ENCODE measurements at regions not wholly inside any gene's neighbourhood (a gene's known extent, or its start where the extent isn't known, plus 50 kb on each side); places are given as distances from the start of the nearest gene placed in this dataset.

DNA sequence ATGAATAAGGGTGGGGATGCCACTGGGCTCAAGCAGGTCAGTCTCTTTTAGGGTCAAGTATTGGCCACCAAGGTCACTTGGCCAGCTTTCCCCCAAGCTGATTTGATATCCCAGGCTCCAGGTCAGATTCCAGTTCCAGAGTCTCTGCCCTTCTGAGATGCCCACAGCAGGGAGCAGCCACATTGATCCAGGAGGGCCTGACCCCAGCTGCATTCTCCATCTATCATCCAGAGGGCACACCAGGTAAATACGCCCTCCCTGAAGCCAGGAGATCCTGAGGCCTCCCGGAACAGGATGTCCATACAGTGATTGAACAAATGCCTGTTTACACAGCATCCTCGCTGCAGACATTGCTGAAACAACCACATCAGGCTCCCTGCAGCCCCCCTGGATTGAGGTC, 264.6 kb upstream of the TLE3 start:
- in situ Hi-C loops (cut with MboI; ENCODE audit: low pct_unique_long_range_greater_than_20kb, low sequenced_read_pairs, unreplicated experiment): no loop called here
- TF ChIP-seq, protein P1, sequence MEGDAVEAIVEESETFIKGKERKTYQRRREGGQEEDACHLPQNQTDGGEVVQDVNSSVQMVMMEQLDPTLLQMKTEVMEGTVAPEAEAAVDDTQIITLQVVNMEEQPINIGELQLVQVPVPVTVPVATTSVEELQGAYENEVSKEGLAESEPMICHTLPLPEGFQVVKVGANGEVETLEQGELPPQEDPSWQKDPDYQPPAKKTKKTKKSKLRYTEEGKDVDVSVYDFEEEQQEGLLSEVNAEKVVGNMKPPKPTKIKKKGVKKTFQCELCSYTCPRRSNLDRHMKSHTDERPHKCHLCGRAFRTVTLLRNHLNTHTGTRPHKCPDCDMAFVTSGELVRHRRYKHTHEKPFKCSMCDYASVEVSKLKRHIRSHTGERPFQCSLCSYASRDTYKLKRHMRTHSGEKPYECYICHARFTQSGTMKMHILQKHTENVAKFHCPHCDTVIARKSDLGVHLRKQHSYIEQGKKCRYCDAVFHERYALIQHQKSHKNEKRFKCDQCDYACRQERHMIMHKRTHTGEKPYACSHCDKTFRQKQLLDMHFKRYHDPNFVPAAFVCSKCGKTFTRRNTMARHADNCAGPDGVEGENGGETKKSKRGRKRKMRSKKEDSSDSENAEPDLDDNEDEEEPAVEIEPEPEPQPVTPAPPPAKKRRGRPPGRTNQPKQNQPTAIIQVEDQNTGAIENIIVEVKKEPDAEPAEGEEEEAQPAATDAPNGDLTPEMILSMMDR (IDR thresholded peaks at IDR 0.05; ENCODE audit: extremely low read depth, insufficient read depth, missing control alignments): no peak
- no peak for DNase-seq (ENCODE audit: low spot score)

DNA sequence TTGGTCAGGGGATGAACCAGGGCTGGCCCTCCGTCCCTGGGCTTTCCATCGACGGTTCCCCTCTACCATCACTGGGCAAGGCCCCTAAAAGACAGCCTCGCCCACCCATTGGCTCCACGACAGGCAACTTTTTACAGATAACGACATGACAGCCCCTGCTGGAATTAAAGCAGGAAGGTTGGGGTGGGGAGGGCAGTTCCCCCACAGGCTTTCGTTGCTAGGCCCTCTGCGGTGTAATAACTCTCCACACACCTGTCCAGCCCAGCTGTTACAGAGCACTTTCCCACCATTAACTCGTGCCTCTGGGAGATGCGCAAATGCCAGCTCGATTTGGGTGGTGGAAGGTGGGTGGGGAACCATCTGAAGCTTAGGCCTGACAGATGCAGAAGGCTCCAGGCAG, 264.2 kb upstream of the TLE3 start:
- in situ Hi-C loops (cut with MboI; ENCODE audit: low pct_unique_long_range_greater_than_20kb, low sequenced_read_pairs, unreplicated experiment): no loop called here
- TF ChIP-seq, protein P1 (IDR thresholded peaks at IDR 0.05; ENCODE audit: extremely low read depth, insufficient read depth, missing control alignments): no peak
- DNase-seq (ENCODE audit: low spot score): no peak

DNA sequence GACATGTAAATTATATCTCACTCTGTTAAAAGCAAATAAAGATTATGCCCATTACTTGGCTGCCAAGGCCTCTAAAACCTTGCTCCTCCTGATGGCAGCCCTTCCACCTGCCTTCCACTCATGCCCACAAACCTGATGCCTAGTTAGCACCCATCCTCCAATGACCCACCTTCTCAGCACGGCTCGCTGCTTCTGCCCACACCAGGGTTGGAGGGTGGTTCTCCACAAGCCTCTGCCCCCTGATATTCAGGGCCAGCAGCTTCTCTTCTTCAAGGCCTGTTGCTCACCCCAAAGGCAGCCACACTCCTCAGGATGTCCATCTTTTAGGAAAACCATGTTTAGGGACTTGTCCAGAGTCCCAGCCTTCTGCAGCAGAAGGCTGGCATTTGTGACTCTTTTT, 263.4 kb upstream of the TLE3 start:
- TF ChIP-seq, protein P1 (IDR thresholded peaks at IDR 0.05; ENCODE audit: extremely low read depth, insufficient read depth, missing control alignments): no peak
- no peak for DNase-seq (ENCODE audit: low spot score)
- in situ Hi-C loops (cut with MboI; ENCODE audit: low pct_unique_long_range_greater_than_20kb, low sequenced_read_pairs, unreplicated experiment): no loop called here

DNA sequence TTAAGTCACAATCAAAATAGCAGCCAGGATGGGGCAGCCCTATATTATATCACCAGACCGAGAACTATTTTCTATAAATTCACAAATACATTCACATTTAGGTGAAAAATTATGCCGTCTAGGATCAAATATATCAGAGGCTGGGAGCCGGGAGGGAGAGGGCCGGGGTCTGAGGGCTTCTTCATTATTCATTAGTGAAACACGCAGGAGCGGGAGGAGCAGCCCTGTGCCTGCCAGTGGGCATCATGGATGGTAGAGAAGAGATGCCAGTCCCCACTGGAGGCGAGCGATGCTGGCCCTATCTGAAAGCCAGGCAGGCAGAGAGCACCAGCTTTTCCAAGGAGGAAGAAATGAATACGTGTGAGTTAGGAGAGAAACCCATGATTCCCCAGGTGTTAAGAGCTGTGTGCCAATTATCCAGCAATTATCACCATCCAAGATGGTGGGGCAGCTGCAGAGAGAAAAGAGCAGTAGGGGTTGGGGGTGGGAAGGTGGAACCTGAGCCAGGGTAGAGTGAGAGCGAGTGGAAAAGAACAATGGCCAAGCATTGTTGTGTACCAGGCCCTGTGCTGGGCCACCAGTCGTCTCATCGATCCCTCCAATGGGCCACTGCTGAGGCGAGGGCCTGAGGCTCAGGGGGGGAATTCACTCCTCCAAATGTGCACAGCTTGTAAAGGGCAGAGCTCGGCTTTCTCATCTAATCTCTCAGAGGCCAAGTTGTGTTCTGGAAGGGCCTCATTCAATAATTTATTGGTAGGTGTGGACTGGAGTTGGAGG, 261.3 kb upstream of the TLE3 start:
- in situ Hi-C loops (cut with MboI; ENCODE audit: low pct_unique_long_range_greater_than_20kb, low sequenced_read_pairs, unreplicated experiment): no loop called here
- no peak for DNase-seq (ENCODE audit: low spot score)
- TF ChIP-seq, protein P1 (IDR thresholded peaks at IDR 0.05; ENCODE audit: extremely low read depth, insufficient read depth, missing control alignments): no peak

DNA sequence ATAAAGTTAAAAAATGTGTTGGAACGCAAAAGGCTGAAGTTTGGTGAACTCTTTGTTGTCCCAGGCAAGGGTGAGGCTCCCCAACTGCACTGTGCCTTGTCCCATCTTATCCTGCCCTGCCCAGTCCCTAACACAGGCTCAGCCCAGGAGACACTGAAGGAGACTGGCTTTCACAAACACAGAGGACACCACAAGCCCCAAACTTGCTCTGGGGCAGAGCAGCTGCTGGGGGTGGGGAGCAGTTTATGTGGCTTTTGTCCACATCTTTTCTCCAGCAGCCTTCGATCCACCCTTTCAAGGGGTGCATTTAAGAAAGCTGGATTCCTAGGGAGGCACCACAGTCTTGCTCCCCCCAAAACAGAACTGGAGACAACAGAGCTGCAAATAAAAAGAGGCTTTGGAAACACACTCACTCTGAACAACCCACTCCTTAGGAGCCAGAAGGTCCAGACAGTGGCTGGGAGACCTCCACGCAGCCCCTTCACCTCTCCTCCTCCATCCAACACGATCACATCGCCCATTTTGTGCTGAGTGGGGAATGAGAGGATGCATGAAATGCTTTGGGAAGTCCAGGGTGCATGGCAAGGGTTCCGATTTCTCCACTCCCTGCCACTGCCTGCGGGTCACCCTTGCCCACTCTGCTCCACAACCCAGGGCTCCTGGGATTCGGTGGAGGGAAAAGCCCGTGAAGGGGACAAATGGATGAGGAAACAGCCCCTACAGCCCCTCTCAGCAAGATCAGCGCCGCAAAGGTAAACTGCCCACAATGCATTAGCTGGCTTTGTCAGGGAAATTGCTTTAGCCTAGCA, 260.5 kb upstream of the TLE3 start:
- in situ Hi-C loops (cut with MboI; ENCODE audit: low pct_unique_long_range_greater_than_20kb, low sequenced_read_pairs, unreplicated experiment): no loop called here
- TF ChIP-seq, protein P1 (IDR thresholded peaks at IDR 0.05; ENCODE audit: extremely low read depth, insufficient read depth, missing control alignments): no peak
- no peak for DNase-seq (ENCODE audit: low spot score)

DNA sequence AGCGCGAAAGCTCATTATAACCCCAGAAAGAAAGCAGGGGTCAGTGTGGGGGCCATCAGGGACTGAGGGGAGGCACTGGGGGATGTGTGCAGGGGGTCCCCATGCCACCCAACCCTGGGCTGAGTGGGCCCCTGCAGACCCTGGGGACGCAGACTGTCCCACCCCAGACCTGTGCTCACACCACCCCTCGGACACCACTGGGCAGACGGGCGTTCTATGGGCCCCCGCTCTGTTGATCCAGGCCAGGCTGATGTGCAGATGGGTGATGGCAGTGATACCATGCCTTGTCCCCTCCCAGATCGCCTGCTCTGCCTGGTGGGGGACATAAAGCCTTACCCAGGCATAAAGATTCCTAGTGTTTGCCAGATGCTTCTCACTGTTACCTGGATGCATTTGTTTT, 259.7 kb upstream of the TLE3 start:
- no peak for DNase-seq (ENCODE audit: low spot score)
- TF ChIP-seq, protein P1 (IDR thresholded peaks at IDR 0.05; ENCODE audit: extremely low read depth, insufficient read depth, missing control alignments): no peak
- in situ Hi-C loops (cut with MboI; ENCODE audit: low pct_unique_long_range_greater_than_20kb, low sequenced_read_pairs, unreplicated experiment): no loop called here

Measured in GM13977 (cell line).